ENCODE measurements at regions not wholly inside any gene's neighbourhood (a gene's known extent, or its start where the extent isn't known, plus 50 kb on each side); places are given as distances from the start of the nearest gene placed in this dataset.

GRCh38 chr10:129223363-129223762 lies 243.7 kb upstream of the MGMT start:
- TF ChIP-seq MAX (IDR thresholded peaks at IDR 0.05), result no peak
- no peak for TF ChIP-seq CTCF (IDR thresholded peaks at IDR 0.05 in 2 of 3, conservative IDR thresholded peaks at IDR 0.05 in 1 of 3; ENCODE audit: borderline replicate concordance in 1 of 3, insufficient read depth in 1 of 3, low read depth in 2 of 3, low read length in 2 of 3)
- TF ChIP-seq POLR2AphosphoS5 (IDR thresholded peaks at IDR 0.05; ENCODE audit: low read depth, low read length), result no peak
- TF ChIP-seq SP1 (IDR thresholded peaks at IDR 0.05; ENCODE audit: low read depth), result no peak
- no peak for TF ChIP-seq POLR2A (IDR thresholded peaks at IDR 0.05; ENCODE audit: borderline replicate concordance, extremely low read depth, insufficient read depth, insufficient read length)
- no peak for TF ChIP-seq REST (IDR thresholded peaks at IDR 0.05; ENCODE audit: low read depth)
- TF ChIP-seq SIN3A (IDR thresholded peaks at IDR 0.05; ENCODE audit: low read depth), result no peak
- TF ChIP-seq RAD21 (IDR thresholded peaks at IDR 0.05; ENCODE audit: low read depth), result no peak
- no peak for TF ChIP-seq TCF7L2 (IDR thresholded peaks at IDR 0.05; ENCODE audit: borderline replicate concordance, extremely low read depth, insufficient read depth, insufficient read length)
- TF ChIP-seq EZH2 (IDR thresholded peaks at IDR 0.05), result no peak
- TF ChIP-seq FOSL1 (IDR thresholded peaks at IDR 0.05; ENCODE audit: low read depth), result no peak
- no peak for TF ChIP-seq CEBPB (IDR thresholded peaks at IDR 0.05; ENCODE audit: low read depth)
- no peak for TF ChIP-seq ZBTB33 (IDR thresholded peaks at IDR 0.05; ENCODE audit: extremely low read depth, insufficient replicate concordance, low read length)
